IMR-90 (cell line): ENCODE measurements at regions not wholly inside any gene's neighbourhood (a gene's known extent, or its start where the extent isn't known, plus 50 kb on each side); places are given as distances from the start of the nearest gene placed in this dataset.

Experiments used
- ATAC-seq: fragments of 200-7000 bp; cut with Tn5 transposase; 2 replicates; pipeline ENCODE4 v1.9.1; 2020; ENCODE audit warnings: low read depth, mild to moderate bottlenecking, moderate library complexity
- BruUV-seq: library from RNA; stranded (reverse); fragments of 400-500 nt; replicated peaks from 2 replicates; lab custom pipeline; 2021; lab: Mats Ljungman, UMichigan
- CTCF ChIA-PET: fragments of 300-600 bp; formaldehyde crosslinking; extraction: SDS; loops from one replicate; lab custom pipeline; 2021; ENCODE audit warnings: antibody characterized with exemption; lab: Yijun Ruan, JAX
- POLR2A ChIA-PET: fragments of 300-600 bp; sonication (Branson Sonifier 250); formaldehyde crosslinking; loops from one replicate; lab custom pipeline; 2022; ENCODE audit warnings: antibody characterized with exemption; ENCODE audit not compliant: unreplicated experiment; lab: Charles Lee
- DNase-seq: peaks from one replicate; pipeline ENCODE4 v3.0.0; 2013
- H2AFZ ChIP-seq: replicated peaks from 2 replicates; pipeline ENCODE3; 2013; ENCODE audit warnings: low read length, mild to moderate bottlenecking; ENCODE audit not compliant: poor library complexity
- H2AK5ac ChIP-seq: 2 replicates; pipeline ENCODE4 v1.6.1; 2013; ENCODE audit warnings: low read depth, low read length, inconsistent platforms
- H2AK9ac ChIP-seq: replicated peaks from 2 replicates; pipeline ENCODE3; 2013; ENCODE audit warnings: mild to moderate bottlenecking, low read depth, low read length, moderate library complexity; ENCODE audit not compliant: poor library complexity
- H2BK120ac ChIP-seq: 2 replicates; pipeline ENCODE4 v1.6.1; 2013; ENCODE audit warnings: low read depth, low read length, inconsistent platforms
- H2BK15ac ChIP-seq: 3 replicates; pipeline ENCODE4 v1.6.1; 2013; ENCODE audit warnings: low read depth, low read length, inconsistent platforms
- H2BK20ac ChIP-seq: 2 replicates; pipeline ENCODE4 v1.6.1; 2013; ENCODE audit warnings: low read depth, mild to moderate bottlenecking, inconsistent platforms, low read length, moderate library complexity
- H2BK5ac ChIP-seq: 2 replicates; pipeline ENCODE4 v1.6.1; 2013; ENCODE audit warnings: mild to moderate bottlenecking, low read depth, low read length, inconsistent platforms; ENCODE audit not compliant: poor library complexity, severe bottlenecking
- H3K14ac ChIP-seq: replicated peaks from 2 replicates; pipeline ENCODE4 v1.6.1; 2013; ENCODE audit warnings: low read depth, low read length, inconsistent platforms
- H3K18ac ChIP-seq: 2 replicates; pipeline ENCODE4 v1.6.1; 2013; ENCODE audit warnings: low read depth, low read length, control low read depth
- H3K23ac ChIP-seq: 2 replicates; pipeline ENCODE4 v1.6.1; 2013; ENCODE audit warnings: low read depth, low read length, inconsistent platforms
- H3K27ac ChIP-seq: 2 replicates; pipeline ENCODE4 v1.5.1; 2013; ENCODE audit warnings: mild to moderate bottlenecking, control low read depth, low read length; ENCODE audit not compliant: insufficient read depth
- H3K27me3 ChIP-seq: 2 replicates; pipeline ENCODE4 v1.6.1; 2013; ENCODE audit warnings: low read length; ENCODE audit not compliant: control insufficient read depth, insufficient read depth
- H3K36me3 ChIP-seq: 2 replicates; pipeline ENCODE4 v1.6.1; 2013; ENCODE audit warnings: low read length, mixed read lengths; ENCODE audit not compliant: control insufficient read depth, insufficient read depth
- H3K4ac ChIP-seq: 2 replicates; pipeline ENCODE4 v1.6.1; 2013; ENCODE audit warnings: low read depth, low read length, inconsistent platforms
- H3K4me1 ChIP-seq: 2 replicates; pipeline ENCODE4 v1.6.1; 2013; ENCODE audit warnings: low read length, mixed read lengths; ENCODE audit not compliant: control insufficient read depth, insufficient read depth
- H3K4me2 ChIP-seq: 2 replicates; pipeline ENCODE4 v1.6.1; 2013; ENCODE audit warnings: low read depth, mild to moderate bottlenecking, control low read depth, low read length, moderate library complexity
- H3K4me3 ChIP-seq: 2 replicates; pipeline ENCODE4 v1.5.1; 2013; ENCODE audit warnings: low read depth, mild to moderate bottlenecking, control low read depth, low read length, moderate library complexity; ENCODE audit not compliant: insufficient read depth
- H3K56ac ChIP-seq: 2 replicates; pipeline ENCODE4 v1.6.1; 2013; ENCODE audit warnings: low read length, inconsistent platforms; ENCODE audit not compliant: insufficient read depth; ENCODE audit errors: extremely low read depth
- H3K79me1 ChIP-seq, 2 experiments: 2 replicates each; pipeline ENCODE4 v1.6.1; 2013; ENCODE audit warnings: low read length in 2 of 2, inconsistent platforms in 1 of 2, low read depth in 1 of 2
- H3K9ac ChIP-seq: 2 replicates; pipeline ENCODE4 v1.6.1; 2013; ENCODE audit warnings: low read depth, low read length, control low read depth
- H3K9me1 ChIP-seq: 2 replicates; pipeline ENCODE4 v1.6.1; 2013; ENCODE audit warnings: low read length, inconsistent platforms; ENCODE audit not compliant: insufficient read depth
- H3K9me3 ChIP-seq: 2 replicates; pipeline ENCODE4 v1.6.1; 2013; ENCODE audit warnings: low read length; ENCODE audit not compliant: control insufficient read depth, insufficient read depth
- H4K20me1 ChIP-seq: 2 replicates; pipeline ENCODE4 v1.6.1; 2013; ENCODE audit warnings: low read length, inconsistent platforms; ENCODE audit not compliant: insufficient read depth
- H4K5ac ChIP-seq: 2 replicates; pipeline ENCODE4 v1.6.1; 2013; ENCODE audit warnings: mild to moderate bottlenecking, low read depth, low read length, control low read depth
- H4K8ac ChIP-seq, 2 experiments: 2 replicates each; pipeline ENCODE4 v1.6.1; 2013; ENCODE audit warnings: low read depth in 2 of 2, low read length in 2 of 2, control low read depth in 1 of 2, inconsistent platforms in 1 of 2
- H4K91ac ChIP-seq: 2 replicates; pipeline ENCODE4 v1.6.1; 2013; ENCODE audit warnings: low read depth, low read length, inconsistent platforms; ENCODE audit not compliant: insufficient read depth
- CHD1 ChIP-seq: IDR thresholded peaks from 2 replicates; pipeline ENCODE4 v1.6.1; 2012; ENCODE audit warnings: low read depth, low read length, improper control_type of control experiment
- FOS ChIP-seq: fragments of 150-350 bp; IDR thresholded peaks from 2 replicates; pipeline ENCODE4 v1.6.1; 2016; ENCODE audit warnings: low read depth, low read length
- MAFK ChIP-seq: IDR thresholded peaks from 2 replicates; pipeline ENCODE4 v1.6.1; 2012; ENCODE audit warnings: low read depth, low read length, improper control_type of control experiment
- NFE2L2 ChIP-seq: fragments of 150-350 bp; IDR thresholded peaks from 2 replicates; pipeline ENCODE4 v1.6.1; 2016; ENCODE audit warnings: low read depth, mild to moderate bottlenecking, low read length
- RCOR1 ChIP-seq: IDR thresholded peaks from 2 replicates; pipeline ENCODE4 v1.6.1; 2012; ENCODE audit warnings: mild to moderate bottlenecking, low read length, improper control_type of control experiment; ENCODE audit not compliant: insufficient replicate concordance
- RFX5 ChIP-seq: IDR thresholded peaks from 2 replicates; pipeline ENCODE4 v1.8.0; 2012; ENCODE audit warnings: low read depth, mild to moderate bottlenecking, low read length, moderate library complexity
- WGBS, 2 experiments: methylation state at CpG; one replicate each; pipeline versions ENCODE4 v1.1.5 to v1.1.7; 2013; ENCODE audit warnings: missing lambda C conversion rate in 2 of 2; ENCODE audit not compliant: insufficient read length in 1 of 2; ENCODE audit errors: extremely low coverage in 2 of 2; 5-methylcytosine and 5-hydroxymethylcytosine counted together
- dilution Hi-C: fragments of 300-500 bp; cut with HindIII; formaldehyde crosslinking; loops from one replicate; pipeline ENCODE4 v1.14.3; 2018; ENCODE audit warnings: low sequenced_read_pairs; ENCODE audit not compliant: unreplicated experiment
- in situ Hi-C: fragments of 300-500 bp; cut with MboI; formaldehyde crosslinking; loops from 3 replicates; pipeline ENCODE4 v1.14.3; 2019; ENCODE audit warnings: low sequenced_read_pairs, inconsistent platforms, mixed read lengths
- intact Hi-C: fragments of 100-400 bp; cut with micrococcal nuclease; formaldehyde crosslinking; loops from 2 replicates; pipeline ENCODE4 v1.10.0; 2022

GRCh38 chr18:42182728-42183700, 228.0 kb downstream of the PIK3C3 start (continued):
- no peak for TF ChIP-seq RCOR1
- TF ChIP-seq CHD1 = no peak

- no peak overlapping the region for H3K27ac ChIP-seq
These were observed 228.7 kb downstream of the PIK3C3 start for GRCh38 chr18:42183746-42184145.

More at GRCh38 chr18:42183746-42184145, 228.7 kb downstream of the PIK3C3 start:
- in situ Hi-C loops (no loop called here), intact Hi-C loops (no loop called here), dilution Hi-C loops (no loop called here)
- Histone ChIP-seq H3K9me3 (no peaks in the 10 kb centered on the region; the same call in 1 of the 2 replicates), H3K9ac (no peak overlapping the region), H2BK5ac (no peak overlapping the region), H3K36me3 (no peaks in the 10 kb centered on the region), H3K4ac (no peak overlapping the region), H3K14ac (no peak overlapping the region), H3K18ac (no peak overlapping the region), H2BK20ac (no peak overlapping the region), H2BK120ac (no peak overlapping the region), H4K8ac (no peak overlapping the region), H4K20me1 (no peaks in the 10 kb centered on the region), H4K91ac (no peak overlapping the region), H3K9me1 (0 out of 2 replicates have a peak, but pooled peaks cover 3% of the 10 kb centered on the region), H3K4me2 (no peak overlapping the region), H3K23ac (no peak overlapping the region), H3K79me1 (no peaks in the 10 kb centered on the region), H3K56ac (no peak overlapping the region), H4K5ac (no peak overlapping the region), H2AK5ac (no peak overlapping the region), H3K27me3 (no peaks in the 10 kb centered on the region; the same call in 1 of the 2 replicates), H3K4me1 (peaks cover 2% of the 10 kb centered on the region; the same call in 1 of the 2 replicates), H2AK9ac (no peak overlapping the region), H2AFZ (no peak overlapping the region), H3K4me3 (no peak overlapping the region), H2BK15ac (no peak overlapping the region)
- WGBS, 2 experiments = 33% methylated on average over 1 of the region's 4 CpGs; no CpG with 5 or more reads in 1 of the 2 experiments
- POLR2A ChIA-PET = no interaction called here
- CTCF ChIA-PET = no interaction called here
- ATAC-seq (peak; percentile 79), DNase-seq (peak; percentile 61)
- BruUV-seq = no TSS peak
- TF ChIP-seq MAFK (peak; percentile 98), RFX5 (no peak), FOS (peak; percentile 80), NFE2L2 (peak; percentile 84)
